BJ (cell line): ENCODE measurements at regions not wholly inside any gene's neighbourhood (a gene's known extent, or its start where the extent isn't known, plus 50 kb on each side); places are given as distances from the start of the nearest gene placed in this dataset.
"Not testable (repeated sequence)": the region's sequence is repeated elsewhere in the genome, so short reads cannot be mapped to it uniquely, and the experiment has no call there.

Experiments
- CTCF ChIA-PET: fragments of 350-600 bp; formaldehyde crosslinking; extraction: SDS; loops from one replicate; lab custom pipeline; 2021; ENCODE audit warnings: antibody characterized with exemption, inconsistent platforms; lab: Yijun Ruan, JAX
- POLR2A ChIA-PET: fragments of 300-600 bp; sonication (Branson Sonifier 250); formaldehyde crosslinking; extraction: SDS; loops from one replicate; lab custom pipeline; 2021; ENCODE audit warnings: antibody characterized with exemption; lab: Charles Lee
- DNase-seq: peaks from one replicate; pipeline ENCODE4 v3.0.0-alpha.2; 2011; ENCODE audit warnings: low read depth
- H3K27me3 ChIP-seq: 2 replicates; pipeline ENCODE4 v1.6.0; 2011; ENCODE audit warnings: low read length; ENCODE audit not compliant: control insufficient read depth, insufficient read depth
- H3K36me3 ChIP-seq: 2 replicates; pipeline ENCODE4 v1.5.1; 2011; ENCODE audit warnings: low read length; ENCODE audit not compliant: control insufficient read depth, insufficient read depth
- H3K4me3 ChIP-seq: 2 replicates; pipeline ENCODE4 v1.5.1; 2011; ENCODE audit warnings: low read depth, mild to moderate bottlenecking, control low read depth, low read length
- TF ChIP-seq, protein P1 (sequence below): IDR thresholded peaks from 2 replicates; pipeline ENCODE4 v1.5.1; 2011; ENCODE audit warnings: low read depth, mild to moderate bottlenecking, control low read depth, inconsistent platforms, low read length, moderate library complexity; ENCODE audit not compliant: insufficient read depth

DNA sequence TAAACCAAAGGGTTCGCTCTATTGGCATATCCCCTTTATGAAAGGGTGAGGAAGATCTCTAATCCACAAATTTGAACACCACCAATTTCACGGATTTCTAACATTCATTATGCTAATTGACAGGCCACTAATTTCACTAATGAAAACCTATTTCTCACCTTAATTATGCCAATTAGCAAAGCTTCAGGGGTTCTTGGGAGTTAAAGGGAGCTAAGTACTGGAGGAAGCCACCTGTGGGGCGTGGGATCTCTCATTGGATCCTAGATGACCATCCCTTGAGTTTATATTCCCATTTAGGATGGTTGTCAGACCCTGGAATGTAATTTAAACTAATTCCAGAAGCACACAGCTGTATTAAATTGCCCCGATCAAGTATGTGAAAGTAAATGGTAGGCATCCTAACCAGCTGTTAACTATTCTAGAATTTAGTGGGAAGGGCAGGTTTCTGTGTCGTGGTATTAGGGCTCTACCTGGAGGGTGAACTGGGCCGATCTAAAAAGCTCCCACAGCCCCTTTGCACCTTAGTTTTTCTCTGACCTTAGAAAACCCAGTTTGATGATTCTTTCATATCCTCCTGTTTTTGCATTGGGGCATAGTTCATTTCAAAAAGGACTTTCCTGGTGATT is 77.1 kb downstream of the C9orf152 start:
- Histone ChIP-seq H3K36me3 (no peaks in the 10 kb centered on the region; the same call in none of the 2 replicates), H3K4me3 (no peak overlapping the region), H3K27me3 (no peaks in the 10 kb centered on the region)
- TF ChIP-seq, protein P1, sequence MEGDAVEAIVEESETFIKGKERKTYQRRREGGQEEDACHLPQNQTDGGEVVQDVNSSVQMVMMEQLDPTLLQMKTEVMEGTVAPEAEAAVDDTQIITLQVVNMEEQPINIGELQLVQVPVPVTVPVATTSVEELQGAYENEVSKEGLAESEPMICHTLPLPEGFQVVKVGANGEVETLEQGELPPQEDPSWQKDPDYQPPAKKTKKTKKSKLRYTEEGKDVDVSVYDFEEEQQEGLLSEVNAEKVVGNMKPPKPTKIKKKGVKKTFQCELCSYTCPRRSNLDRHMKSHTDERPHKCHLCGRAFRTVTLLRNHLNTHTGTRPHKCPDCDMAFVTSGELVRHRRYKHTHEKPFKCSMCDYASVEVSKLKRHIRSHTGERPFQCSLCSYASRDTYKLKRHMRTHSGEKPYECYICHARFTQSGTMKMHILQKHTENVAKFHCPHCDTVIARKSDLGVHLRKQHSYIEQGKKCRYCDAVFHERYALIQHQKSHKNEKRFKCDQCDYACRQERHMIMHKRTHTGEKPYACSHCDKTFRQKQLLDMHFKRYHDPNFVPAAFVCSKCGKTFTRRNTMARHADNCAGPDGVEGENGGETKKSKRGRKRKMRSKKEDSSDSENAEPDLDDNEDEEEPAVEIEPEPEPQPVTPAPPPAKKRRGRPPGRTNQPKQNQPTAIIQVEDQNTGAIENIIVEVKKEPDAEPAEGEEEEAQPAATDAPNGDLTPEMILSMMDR, result no peak
- no peak for DNase-seq
- ChIA-PET POLR2A (no interaction called here), CTCF (no interaction called here)

DNA sequence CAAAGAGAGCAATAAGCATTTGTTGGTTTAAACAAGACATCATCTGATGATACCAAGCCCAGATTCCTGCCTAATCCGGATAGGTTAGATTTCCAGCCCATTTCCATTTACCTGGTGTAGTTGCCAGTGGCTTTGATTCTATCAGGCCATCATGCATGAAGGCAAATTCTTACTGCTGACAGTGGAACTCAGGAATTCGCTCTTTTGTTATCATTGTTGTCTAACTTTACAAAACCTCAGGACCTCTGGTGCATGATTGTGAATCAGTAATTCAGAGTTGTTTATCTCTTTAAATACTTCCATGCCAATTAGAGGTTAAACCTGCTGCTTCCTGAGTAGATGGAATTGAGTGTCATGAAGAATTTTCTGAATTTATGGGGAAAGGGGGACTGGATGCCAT is 76.5 kb downstream of the C9orf152 start:
- Histone ChIP-seq H3K36me3 (peaks cover 3% of the 10 kb centered on the region), H3K27me3 (no peaks in the 10 kb centered on the region), H3K4me3 (no peak overlapping the region)
- ChIA-PET CTCF (no interaction called here), POLR2A (no interaction called here)
- TF ChIP-seq, protein P1, result no peak
- no peak for DNase-seq

DNA sequence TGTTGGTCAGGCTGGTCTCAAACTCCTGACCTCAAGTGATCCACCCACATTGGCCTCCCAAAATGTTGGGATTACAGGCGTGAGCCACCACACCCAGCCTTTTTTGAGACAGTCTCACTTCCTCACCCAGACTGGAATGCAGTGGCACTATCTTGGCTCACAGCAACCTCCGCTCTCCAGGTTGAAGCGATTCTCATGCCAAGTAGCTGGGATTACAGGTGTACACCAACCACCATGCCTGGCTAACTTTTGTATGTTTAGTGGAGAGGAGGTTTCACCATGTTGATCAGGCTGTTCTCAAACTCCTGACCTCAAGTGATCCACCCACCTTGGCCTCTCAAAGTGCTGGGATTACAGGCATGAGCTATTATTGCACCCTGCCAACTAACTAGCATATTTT is 75.4 kb downstream of the C9orf152 start:
- peaks cover 13% of the 10 kb centered on the region for H3K36me3 ChIP-seq
- DNase-seq, CTCF ChIA-PET, H3K4me3 ChIP-seq, H3K27me3 ChIP-seq, POLR2A ChIA-PET: not testable (repeated sequence)

DNA sequence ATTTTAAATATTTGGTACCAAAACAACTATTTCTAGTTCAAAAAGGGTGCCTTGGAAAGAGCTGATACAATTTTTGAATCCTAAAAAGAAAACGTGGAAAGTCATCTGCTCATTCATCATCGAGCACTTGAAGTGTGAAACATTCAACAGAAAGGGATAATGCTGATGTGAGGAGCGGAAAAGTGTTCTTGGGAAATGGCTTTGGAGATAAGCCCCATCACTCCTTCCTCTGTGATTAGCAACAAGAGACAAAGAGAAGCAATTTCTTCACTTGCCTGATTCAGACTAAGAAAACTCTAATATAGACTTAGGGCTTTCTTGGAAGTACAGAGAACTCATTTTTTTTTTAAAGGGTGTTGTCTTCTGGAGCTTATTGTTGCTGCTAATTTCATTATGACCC is 74.9 kb downstream of the C9orf152 start:
- Histone ChIP-seq H3K4me3 (no peak overlapping the region), H3K36me3 (peaks cover 16% of the 10 kb centered on the region), H3K27me3 (no peaks in the 10 kb centered on the region)
- ChIA-PET CTCF (no interaction called here), POLR2A (no interaction called here)
- TF ChIP-seq, protein P1, result no peak
- DNase-seq, result no peak

DNA sequence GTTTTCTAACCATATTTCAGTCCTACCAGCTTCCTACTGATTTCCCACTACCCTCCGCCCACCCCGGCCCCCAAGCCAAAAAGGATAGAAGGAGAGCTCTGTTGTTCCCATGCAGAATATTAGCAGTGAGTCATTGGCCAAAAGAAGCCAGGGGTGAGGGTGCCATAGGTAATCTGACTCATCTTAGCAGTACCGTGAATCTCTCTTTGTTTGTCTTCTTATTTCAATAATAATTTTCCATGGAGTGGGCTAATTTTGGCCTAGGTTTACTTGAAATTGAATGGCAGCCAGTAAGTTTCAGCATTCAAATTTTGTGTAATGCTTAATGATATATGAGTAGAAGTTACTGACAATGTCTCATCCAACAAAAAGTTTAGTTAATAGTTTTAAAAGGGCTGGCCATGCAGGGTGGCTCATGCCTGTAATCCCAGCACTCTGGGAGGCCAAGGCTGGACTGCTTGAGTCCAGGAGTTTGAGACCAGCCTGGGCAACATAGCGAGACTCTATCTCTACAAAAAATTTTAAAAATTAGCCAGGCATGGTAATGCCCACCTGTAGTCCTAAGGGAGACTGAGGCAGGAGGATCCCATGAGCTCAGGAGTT is 74.2 kb downstream of the C9orf152 start:
- ChIA-PET POLR2A (no interaction called here), CTCF (no interaction called here)
- no peak for DNase-seq
- no peak overlapping the region for H3K4me3 ChIP-seq
- H3K27me3 ChIP-seq, result no peaks in the 10 kb centered on the region
- peaks cover 21% of the 10 kb centered on the region for H3K36me3 ChIP-seq
- TF ChIP-seq, protein P1, result no peak

DNA sequence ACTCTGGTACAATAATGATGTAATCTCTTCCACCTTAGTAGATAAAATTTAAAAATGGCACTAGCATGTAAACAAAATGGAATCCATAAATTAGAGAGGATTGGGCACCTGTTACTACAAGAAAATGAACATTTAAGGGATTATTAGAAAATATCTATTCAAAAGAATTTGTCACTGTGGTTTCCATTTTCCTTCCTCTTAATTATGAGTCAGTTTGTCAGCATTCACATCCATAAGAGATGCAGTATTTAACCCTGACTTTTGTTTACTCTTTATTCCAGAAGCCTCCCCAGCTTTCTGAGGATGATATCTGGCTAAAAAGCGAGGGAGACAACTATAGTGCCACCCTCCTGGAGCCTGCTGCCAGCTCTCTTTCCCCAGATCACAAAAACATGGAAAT is 72.1 kb downstream of the C9orf152 start:
- H3K4me3 ChIP-seq, result no peak overlapping the region
- H3K36me3 ChIP-seq, result peaks cover 21% of the 10 kb centered on the region
- POLR2A ChIA-PET, result no interaction called here
- no peaks in the 10 kb centered on the region for H3K27me3 ChIP-seq
- no peak for DNase-seq
- CTCF ChIA-PET, result no interaction called here
- TF ChIP-seq, protein P1, result no peak
